Brain microvascular endothelial cell (primary cell): ENCODE measurements at regions not wholly inside any gene's neighbourhood (a gene's known extent, or its start where the extent isn't known, plus 50 kb on each side); places are given as distances from the start of the nearest gene placed in this dataset.
"Not testable (repeated sequence)": the region's sequence is repeated elsewhere in the genome, so short reads cannot be mapped to it uniquely, and the experiment has no call there.

Experiments used
- DNase-seq: peaks from one replicate; pipeline ENCODE4 v3.0.0-alpha.2; 2020
- H3K27ac ChIP-seq: fragments of 250-450 bp; sonication (Bioruptor Pico); 2 replicates; pipeline ENCODE4 v1.5.1; 2020; ENCODE audit warnings: mild to moderate bottlenecking, moderate library complexity
- H3K27me3 ChIP-seq: fragments of 250-450 bp; sonication (Bioruptor Pico); replicated peaks from 2 replicates; pipeline ENCODE4 v1.5.1; 2020; ENCODE audit warnings: mild to moderate bottlenecking
- H3K36me3 ChIP-seq: fragments of 250-450 bp; sonication (Bioruptor Pico); replicated peaks from 2 replicates; pipeline ENCODE4 v1.5.1; 2020; ENCODE audit warnings: mild to moderate bottlenecking
- H3K4me3 ChIP-seq: 2 replicates; pipeline ENCODE4 v1.5.1; 2011; ENCODE audit warnings: low read depth, mild to moderate bottlenecking, control low read depth, low read length, moderate library complexity
- in situ Hi-C: cut with HindIII; loops from 2 replicates; pipeline ENCODE4 v1.10.0; 2017; ENCODE audit warnings: low sequenced_read_pairs, low pct_ligation_motif_present
- TF ChIP-seq, protein P1 (sequence below): IDR thresholded peaks from 2 replicates; pipeline ENCODE4 v1.5.1; 2011; ENCODE audit warnings: low read depth, mild to moderate bottlenecking, moderate library complexity, low read length, control low read depth, inconsistent platforms; ENCODE audit errors: missing control alignments

DNA sequence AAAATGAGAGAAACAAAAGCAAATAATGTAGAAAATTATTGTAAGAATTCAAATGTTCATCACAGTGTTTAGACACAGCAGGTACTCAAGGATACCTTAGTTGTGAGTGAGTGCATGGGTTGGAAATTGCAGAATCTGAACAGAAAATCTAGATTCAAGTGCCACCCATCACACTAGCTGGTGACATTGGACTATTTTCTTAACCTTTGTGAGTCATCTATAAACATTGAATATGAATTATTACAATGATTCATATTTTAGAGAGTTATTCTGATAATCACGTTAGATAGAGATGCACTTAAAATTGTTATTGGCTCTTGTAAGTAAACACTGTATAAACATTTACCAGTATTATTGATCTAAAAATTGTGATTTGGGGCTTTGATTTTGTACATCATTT is 1113.1 kb downstream of the STIM2 start:
- Histone ChIP-seq H3K27ac (no peak overlapping the region), H3K4me3 (no peak overlapping the region), H3K27me3 (no peaks in the 10 kb centered on the region), H3K36me3 (no peaks in the 10 kb centered on the region)
- in situ Hi-C loops: no loop called here
- DNase-seq: no peak
- TF ChIP-seq, protein P1, sequence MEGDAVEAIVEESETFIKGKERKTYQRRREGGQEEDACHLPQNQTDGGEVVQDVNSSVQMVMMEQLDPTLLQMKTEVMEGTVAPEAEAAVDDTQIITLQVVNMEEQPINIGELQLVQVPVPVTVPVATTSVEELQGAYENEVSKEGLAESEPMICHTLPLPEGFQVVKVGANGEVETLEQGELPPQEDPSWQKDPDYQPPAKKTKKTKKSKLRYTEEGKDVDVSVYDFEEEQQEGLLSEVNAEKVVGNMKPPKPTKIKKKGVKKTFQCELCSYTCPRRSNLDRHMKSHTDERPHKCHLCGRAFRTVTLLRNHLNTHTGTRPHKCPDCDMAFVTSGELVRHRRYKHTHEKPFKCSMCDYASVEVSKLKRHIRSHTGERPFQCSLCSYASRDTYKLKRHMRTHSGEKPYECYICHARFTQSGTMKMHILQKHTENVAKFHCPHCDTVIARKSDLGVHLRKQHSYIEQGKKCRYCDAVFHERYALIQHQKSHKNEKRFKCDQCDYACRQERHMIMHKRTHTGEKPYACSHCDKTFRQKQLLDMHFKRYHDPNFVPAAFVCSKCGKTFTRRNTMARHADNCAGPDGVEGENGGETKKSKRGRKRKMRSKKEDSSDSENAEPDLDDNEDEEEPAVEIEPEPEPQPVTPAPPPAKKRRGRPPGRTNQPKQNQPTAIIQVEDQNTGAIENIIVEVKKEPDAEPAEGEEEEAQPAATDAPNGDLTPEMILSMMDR: no peak

DNA sequence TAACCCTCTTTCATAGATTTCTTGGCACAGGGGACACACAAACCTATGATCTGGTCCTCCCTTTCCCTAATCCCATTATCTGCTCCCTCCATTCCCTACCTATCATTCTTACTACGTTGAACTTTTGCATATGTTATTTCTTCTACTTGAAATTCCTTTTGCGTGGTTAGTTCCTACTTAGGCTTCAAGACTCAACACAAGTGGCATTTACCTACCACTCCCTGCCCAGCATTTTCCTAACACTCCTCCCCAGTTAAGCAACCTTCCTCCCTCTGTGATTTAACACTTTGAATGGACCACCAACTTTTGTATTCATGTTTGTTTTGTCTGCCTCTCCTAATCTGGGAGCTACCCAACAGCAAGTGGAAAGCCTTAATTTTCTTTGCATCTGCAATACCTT is 1113.7 kb downstream of the STIM2 start:
- TF ChIP-seq, protein P1: no peak
- in situ Hi-C loops: no loop called here
- Histone ChIP-seq H3K36me3 (no peaks in the 10 kb centered on the region), H3K4me3 (no peak overlapping the region), H3K27ac (no peak overlapping the region), H3K27me3 (no peaks in the 10 kb centered on the region)
- no peak for DNase-seq

DNA sequence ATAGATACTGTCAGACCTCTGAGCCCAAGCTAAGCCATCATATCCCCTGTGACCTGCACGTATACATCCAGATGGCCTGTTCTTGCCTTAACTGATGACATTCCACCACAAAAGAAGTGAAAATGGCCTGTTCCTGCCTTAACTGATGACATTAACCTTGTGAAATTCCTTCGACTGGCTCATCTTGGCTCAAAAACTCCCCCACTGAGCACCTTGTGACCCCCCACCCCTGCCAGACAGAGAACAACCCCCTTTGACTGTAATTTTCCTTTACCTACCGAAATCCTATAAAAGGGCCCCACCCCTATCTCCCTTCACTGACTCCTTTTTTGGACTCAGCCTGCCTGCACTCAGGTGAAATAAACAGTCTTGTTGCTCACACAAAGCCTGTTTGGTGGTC is 1114.2 kb downstream of the STIM2 start:
- in situ Hi-C loops, H3K4me3 ChIP-seq, H3K27ac ChIP-seq, H3K27me3 ChIP-seq, DNase-seq, H3K36me3 ChIP-seq: not testable (repeated sequence)

DNA sequence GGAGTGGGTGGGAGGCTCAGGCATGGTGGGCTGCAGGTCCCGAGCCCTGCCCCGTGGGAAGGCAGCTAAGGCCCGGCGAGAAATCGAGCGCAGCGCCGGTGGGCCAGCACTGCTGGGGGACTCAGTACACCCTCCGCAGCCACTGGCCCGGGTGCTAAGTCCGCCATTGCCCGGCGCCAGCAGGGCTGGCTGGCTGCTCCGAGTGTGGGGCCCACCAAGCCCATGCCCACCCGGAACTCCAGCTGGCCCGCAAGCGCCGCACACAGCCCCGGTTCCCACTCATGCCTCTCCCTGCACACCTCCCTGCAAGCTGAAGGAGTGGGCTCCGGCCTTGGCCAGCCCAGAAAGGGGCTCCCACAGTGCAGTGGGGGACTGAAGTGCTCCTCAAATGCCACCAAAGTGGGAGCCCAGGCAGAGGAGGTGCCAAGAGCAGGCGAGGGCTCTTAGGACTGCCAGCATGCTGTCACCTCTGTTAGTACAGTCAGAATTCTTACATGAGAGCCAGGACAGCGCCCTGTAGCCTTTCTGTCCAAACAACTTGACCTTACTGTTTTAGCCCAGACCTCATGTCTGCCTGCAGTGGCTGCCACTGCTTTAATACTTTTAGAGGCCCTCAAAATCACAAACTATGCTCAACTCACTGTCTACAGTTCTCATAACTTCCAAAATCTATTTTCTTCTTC is 1117.9 kb downstream of the STIM2 start:
- in situ Hi-C loops, H3K27me3 ChIP-seq, H3K4me3 ChIP-seq, H3K36me3 ChIP-seq, DNase-seq, H3K27ac ChIP-seq: not testable (repeated sequence)

DNA sequence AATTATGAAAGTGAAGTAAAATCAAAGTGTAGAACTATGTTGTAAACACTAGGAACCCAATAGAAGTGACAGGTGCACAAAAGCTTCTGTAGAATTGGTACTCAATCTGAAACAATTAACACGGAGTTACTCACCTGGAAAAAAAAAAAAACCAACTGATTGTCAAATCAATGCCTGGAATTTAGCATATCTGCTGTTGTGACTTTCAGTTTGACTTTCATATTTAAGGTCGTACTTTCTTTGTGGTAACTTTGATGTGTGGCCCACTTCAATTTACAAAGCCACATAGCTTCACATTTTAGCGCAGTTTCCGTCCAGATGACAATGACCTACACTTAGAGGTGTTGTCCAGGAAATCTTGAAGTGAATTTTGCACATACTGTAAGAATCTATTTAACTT is 1124.9 kb downstream of the STIM2 start:
- Histone ChIP-seq H3K4me3 (no peak overlapping the region), H3K27ac (no peak overlapping the region), H3K36me3 (no peaks in the 10 kb centered on the region), H3K27me3 (no peaks in the 10 kb centered on the region)
- TF ChIP-seq, protein P1: no peak
- DNase-seq: no peak
- in situ Hi-C loops: no loop called here

DNA sequence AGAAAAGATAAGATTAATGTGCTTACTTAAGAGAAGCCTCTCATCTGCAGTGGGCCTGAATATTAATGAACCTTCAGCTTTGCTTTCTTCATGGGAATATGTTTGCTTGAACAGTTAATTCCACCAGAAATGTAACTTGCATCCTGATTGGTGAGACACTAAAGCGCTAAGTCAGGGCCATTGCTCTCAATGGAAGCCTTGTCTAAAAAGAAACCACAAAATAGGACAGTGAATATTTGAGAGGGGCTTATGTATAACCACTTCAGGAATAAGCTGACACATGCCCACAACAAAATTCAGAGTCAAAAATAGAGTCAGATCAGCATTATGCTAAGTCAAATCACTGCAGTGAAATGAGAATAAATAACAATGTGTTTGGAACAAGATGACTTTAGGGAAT is 1125.8 kb downstream of the STIM2 start:
- DNase-seq: no peak
- Histone ChIP-seq H3K27ac (no peak overlapping the region), H3K36me3 (no peaks in the 10 kb centered on the region), H3K4me3 (no peak overlapping the region), H3K27me3 (no peaks in the 10 kb centered on the region)
- in situ Hi-C loops: no loop called here
- TF ChIP-seq, protein P1: no peak

DNA sequence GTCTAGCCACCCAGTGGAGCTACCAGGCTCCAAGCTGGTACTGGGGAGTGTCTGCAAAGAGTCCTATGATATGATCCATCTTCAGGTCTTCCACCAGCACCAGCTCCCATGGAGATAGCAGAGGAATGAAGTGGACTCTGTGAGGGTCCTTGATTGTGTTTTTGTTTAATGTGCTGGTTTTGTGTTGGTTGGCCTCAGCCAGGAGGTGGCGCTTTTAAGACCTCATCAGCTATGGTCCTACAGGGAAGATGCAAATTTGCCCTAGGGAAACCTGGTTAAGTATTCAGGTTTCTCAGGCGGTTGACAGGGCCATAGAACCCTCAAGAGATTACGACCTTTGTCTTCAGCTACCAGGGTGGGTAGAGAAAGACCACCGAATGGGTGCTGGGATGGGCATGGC is 1141.1 kb downstream of the STIM2 start:
- Histone ChIP-seq H3K27ac (no peak overlapping the region), H3K36me3 (no peaks in the 10 kb centered on the region), H3K4me3 (no peak overlapping the region), H3K27me3 (no peaks in the 10 kb centered on the region)
- no peak for DNase-seq
- in situ Hi-C loops: no loop called here
- TF ChIP-seq, protein P1: peak; percentile 17
